ENCODE measurements at regions not wholly inside any gene's neighbourhood (a gene's known extent, or its start where the extent isn't known, plus 50 kb on each side); places are given as distances from the start of the nearest gene placed in this dataset.

GRCh38 chr3:168574455-168575158, 478.9 kb upstream of the GOLIM4 start:
- no peak for DNase-seq (ENCODE audit: low spot score)
- intact Hi-C loops (cut with DNase I): no loop called here

GRCh38 chr3:168570404-168571155, 474.9 kb upstream of the GOLIM4 start:
- no peak for DNase-seq (ENCODE audit: low spot score)
- intact Hi-C loops (cut with DNase I): no loop called here

DNA sequence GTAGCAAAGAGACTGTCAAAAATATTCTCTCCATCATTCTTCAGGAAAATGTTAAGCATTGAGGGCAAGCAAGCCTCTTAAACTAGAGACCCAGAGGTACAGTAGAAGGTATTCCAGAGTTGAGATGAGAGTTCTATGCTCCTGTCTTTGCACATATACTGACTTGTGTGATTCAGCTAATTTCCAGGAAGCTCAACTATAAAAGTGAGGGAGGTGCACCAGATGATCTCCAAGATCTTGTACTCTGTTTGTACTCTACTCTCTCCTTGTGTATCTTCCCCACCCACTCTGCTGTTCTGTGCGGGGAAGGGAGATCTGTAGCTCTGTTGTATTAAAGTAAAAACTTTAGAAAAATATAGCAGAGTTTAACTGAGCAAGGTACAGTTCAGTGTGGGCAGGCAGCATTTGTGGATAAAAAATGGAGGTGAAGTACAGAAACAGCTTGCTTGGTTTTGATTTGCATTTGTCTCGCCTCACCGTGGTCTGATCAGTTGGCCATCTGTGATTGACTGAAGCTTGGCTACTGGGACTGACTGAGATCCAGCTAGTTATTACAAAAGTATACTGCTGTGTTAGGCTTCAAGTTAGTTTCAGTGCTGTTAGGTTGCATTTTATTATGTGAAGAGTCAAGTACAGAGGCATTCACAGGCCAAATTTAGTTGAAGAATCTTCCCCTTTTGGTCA, 463.1 kb upstream of the GOLIM4 start:
- DNase-seq (ENCODE audit: low spot score): no peak
- intact Hi-C loops (cut with DNase I): no loop called here

- intact Hi-C loops (cut with DNase I): no loop called here
- DNase-seq (ENCODE audit: low spot score): no peak
Measured at GRCh38 chr3:168552251-168552650, 456.5 kb upstream of the GOLIM4 start.

DNA sequence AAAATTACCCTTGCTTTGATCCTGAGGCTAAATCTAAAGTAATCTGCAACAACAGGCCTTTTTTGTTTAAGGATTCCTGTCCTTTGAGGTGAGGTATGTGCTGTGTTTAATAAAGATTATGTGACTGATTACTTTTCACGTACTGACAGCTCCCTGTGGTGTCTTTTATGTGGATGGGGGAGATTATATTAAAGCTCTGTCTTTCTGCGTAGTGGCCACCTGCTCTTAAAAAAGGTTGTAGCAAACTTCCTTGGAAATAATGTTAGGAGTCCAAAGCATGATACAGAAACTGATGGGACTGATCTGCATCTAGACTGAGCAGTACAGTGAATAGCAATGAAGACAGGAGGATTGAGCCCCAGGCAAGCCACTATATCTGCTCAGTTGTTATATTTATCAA, 453.0 kb upstream of the GOLIM4 start:
- no peak for DNase-seq (ENCODE audit: low spot score)
- intact Hi-C loops (cut with DNase I): no loop called here

DNA sequence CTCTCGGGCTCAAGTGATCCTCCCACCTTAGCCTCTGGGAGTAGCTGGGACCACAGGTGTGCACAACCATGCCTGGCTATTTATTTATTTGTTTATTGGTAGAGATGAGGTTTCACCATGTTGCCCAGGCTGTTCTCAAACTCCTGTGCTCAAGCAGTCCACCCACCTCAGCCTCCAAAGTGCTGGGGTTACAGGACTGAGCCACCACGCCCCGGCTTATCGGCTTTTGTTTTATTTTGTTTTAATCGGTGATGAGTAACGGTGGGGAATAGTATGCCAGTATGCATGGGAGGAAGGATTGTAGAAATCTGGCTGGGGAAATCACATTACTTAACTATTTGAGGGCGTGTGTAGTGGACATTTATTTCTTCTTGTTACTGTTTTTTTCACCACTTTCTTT, 451.0 kb upstream of the GOLIM4 start:
- intact Hi-C loops (cut with DNase I): no loop called here
- peak; percentile 54 for DNase-seq (ENCODE audit: low spot score)

DNA sequence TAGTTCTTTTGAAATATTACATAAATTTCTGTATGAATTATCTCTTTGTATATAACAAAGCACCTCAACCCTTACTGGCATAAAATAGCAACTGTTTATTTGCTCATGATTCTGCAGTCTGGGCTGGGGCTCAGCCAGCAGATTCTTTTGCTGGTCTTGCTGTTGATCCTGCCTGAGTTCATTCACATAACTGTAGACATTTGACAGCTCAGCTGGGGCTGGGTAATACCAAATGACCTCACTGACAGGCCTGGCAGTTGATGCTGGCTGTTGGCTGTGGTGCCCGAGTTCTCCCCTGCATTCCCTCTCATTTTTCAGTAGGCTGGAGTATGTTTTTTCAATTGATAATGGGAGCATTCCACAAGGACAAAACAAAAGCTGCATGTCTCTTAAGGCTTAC, 449.9 kb upstream of the GOLIM4 start:
- intact Hi-C loops (cut with DNase I): no loop called here

DNA sequence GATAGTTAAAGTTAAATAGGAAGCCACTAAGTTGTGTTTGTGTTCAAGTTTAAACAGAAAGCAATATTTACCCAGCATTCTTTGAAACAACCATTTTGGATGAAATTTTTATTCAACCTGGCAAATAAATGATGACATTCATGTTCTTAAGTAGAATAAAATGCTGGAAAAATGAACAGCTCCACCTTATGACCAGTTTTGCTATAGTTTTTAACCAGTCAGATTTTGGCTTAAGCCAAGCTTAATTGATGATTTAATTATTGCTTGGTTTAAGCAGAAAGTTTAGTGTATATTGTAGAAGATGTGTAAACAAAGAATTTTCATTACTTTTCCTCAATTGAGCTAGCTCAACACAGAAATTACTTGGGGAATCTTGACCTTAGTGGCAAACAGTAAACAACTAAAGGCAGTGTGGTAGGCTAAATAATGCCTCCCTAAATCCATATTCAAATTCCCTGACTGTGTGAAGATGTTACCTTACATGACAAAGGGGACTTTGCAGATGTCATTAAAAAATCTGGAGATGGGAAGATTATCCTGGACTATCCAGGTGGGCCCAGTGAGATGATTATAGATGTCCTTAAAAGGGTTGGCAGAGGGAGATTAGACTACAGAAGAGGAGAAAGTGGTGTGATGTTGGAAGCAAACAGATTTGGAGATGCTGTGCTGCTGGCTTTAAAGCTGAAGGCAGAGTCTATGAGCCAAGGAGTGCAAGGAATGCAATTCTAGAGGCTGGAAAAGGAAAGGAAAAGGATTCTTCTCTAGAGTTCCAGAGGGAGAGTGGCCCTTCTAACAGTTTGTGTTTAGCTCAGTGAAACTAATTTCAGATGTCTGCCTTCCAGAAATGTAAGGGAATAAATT, 448.6 kb upstream of the GOLIM4 start:
- intact Hi-C loops (cut with DNase I): no loop called here
- DNase-seq (ENCODE audit: low spot score): no peak

More for the DNA sequence above, 449.9 kb upstream of the GOLIM4 start:
- DNase-seq (ENCODE audit: low spot score): no peak

GRCh38 chr3:168540726-168541125, 445.0 kb upstream of the GOLIM4 start:
- DNase-seq (ENCODE audit: low spot score): no peak
- intact Hi-C loops (cut with DNase I): no loop called here

GRCh38 chr3:168539909-168540308, 444.2 kb upstream of the GOLIM4 start:
- intact Hi-C loops (cut with DNase I): no loop called here
- DNase-seq (ENCODE audit: low spot score): no peak

DNA sequence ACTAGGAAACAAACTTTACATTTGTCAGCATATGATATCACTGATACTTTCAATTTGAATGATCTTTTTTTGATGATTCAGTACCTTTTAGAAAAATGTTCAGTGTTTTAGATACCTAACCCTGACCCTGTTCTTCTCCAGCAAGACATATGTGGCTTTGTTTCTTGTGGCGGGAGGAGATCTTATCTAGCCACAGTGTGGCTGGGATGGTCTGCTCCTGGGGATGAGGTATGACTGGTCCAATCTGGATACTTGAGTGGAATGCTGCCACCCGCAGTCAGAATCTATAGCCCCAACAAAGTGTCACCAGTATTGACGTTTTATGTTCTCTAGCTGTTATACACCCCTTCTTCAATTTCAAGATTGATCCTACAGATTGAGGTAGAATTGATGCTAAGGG, 439.0 kb upstream of the GOLIM4 start:
- intact Hi-C loops (cut with DNase I): no loop called here

DNA sequence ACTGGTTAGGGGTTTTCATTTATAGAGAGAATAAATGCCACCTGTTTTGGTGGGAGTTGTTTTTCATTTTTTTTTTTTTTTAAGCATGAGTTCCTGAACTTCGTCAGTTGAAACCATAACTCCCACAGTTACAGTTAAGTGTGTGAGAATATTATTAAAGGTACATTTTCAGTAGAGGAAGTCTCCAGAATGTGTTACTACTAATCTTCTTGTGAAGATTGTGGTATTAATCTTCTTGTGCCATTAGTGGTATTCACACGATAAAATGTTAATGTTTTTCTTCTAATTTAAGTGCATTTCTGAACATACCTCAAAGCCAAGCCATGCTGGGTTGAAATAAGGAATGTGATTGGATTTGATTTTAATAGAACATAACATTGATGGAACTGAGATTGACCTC, 437.9 kb upstream of the GOLIM4 start:
- intact Hi-C loops (cut with DNase I): no loop called here
- DNase-seq (ENCODE audit: low spot score): no peak

More for the DNA sequence above, 439.0 kb upstream of the GOLIM4 start:
- no peak for DNase-seq (ENCODE audit: low spot score)

- no peak for DNase-seq (ENCODE audit: low spot score)
- intact Hi-C loops (cut with DNase I): no loop called here
Measured at GRCh38 chr3:168532135-168532534, 436.4 kb upstream of the GOLIM4 start.

- no peak for DNase-seq (ENCODE audit: low spot score)
- intact Hi-C loops (cut with DNase I): no loop called here
Measured at GRCh38 chr3:168531116-168531515, 435.4 kb upstream of the GOLIM4 start.

- intact Hi-C loops (cut with DNase I): no loop called here
- no peak for DNase-seq (ENCODE audit: low spot score)
Measured at GRCh38 chr3:168524129-168524528, 428.4 kb upstream of the GOLIM4 start.

- DNase-seq (ENCODE audit: low spot score): no peak
- intact Hi-C loops (cut with DNase I): no loop called here
Measured at GRCh38 chr3:168517249-168518071, 421.7 kb upstream of the GOLIM4 start.

GRCh38 chr3:168514252-168514651, 418.5 kb upstream of the GOLIM4 start:
- intact Hi-C loops (cut with DNase I): no loop called here
- DNase-seq (ENCODE audit: low spot score): no peak

DNA sequence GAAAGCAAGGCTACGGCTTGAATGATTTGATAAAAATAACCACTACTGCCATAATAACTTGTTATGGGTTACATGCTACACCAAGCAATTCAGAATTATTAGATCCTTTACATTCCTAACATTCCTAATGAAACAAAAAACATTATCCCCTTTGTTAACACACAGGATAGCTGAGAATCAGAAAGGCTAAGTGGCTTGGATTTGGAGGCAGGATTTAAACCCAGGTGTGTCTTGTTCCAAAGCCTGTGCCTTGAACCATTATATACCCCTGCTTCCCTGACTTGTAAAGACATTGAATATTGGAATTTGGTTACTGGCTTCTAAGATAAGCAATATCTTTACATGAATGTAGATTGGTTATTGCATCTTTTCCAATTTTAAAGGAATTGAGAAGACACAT, 417.1 kb upstream of the GOLIM4 start:
- intact Hi-C loops (cut with DNase I): no loop called here

More for the DNA sequence above, 417.1 kb upstream of the GOLIM4 start:
- DNase-seq (ENCODE audit: low spot score): no peak
